A172 (cell line): ENCODE measurements at regions not wholly inside any gene's neighbourhood (a gene's known extent, or its start where the extent isn't known, plus 50 kb on each side); places are given as distances from the start of the nearest gene placed in this dataset.

Experiments used
- DNase-seq: peaks from one replicate; pipeline ENCODE4 v3.0.0-alpha.2; 2015; ENCODE audit warnings: low spot score

- no peak for DNase-seq
These were observed 121.3 kb upstream of the EPHA4 start for GRCh38 chr2:221693365-221693764.

DNA sequence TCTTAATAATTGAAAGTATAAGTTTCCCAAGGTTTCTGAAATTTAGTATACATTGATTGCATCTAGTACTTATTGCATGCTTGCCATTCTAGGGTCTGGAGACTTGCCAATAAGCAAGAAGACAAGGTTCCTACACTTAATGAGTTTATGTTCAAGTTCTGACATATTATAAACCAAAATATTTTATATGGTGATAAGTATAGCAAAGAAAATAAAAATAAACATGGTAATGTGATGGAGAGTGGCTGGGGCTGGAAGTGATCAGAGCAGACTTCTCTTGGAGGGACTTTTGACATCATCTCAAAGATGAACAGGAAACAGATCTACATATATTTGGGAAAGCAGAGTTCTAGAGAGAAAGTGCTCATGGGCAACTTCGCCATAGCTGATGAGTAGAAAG is 119.5 kb upstream of the EPHA4 start:
- DNase-seq = no peak

- DNase-seq = no peak
These were observed 117.0 kb upstream of the EPHA4 start for GRCh38 chr2:221689140-221689539.

DNA sequence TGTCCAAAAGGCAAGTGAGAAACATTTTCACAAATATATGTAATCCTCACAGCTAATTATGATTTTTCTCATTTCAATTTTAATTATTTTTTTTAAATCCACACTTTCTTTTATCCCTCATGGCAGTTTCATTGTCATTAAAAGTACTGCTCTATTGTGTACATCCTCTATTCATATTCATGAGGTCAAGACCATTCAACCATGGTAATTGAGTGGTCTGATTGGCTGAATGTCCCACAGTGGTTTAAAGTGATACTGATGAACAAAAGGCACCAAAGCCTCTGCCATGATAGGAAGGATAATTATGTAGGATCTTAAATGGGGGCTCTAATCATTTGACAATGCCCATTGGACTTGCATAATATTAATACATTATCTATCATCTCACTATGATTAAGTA is 108.4 kb upstream of the EPHA4 start:
- no peak for DNase-seq

- no peak for DNase-seq
These were observed 105.6 kb upstream of the EPHA4 start for GRCh38 chr2:221677688-221678087.

- DNase-seq = no peak
These were observed 104.6 kb upstream of the EPHA4 start for GRCh38 chr2:221676566-221677172.

GRCh38 chr2:221675201-221675908 is 103.3 kb upstream of the EPHA4 start:
- DNase-seq = no peak

GRCh38 chr2:221674446-221674845 is 102.3 kb upstream of the EPHA4 start:
- no peak for DNase-seq

- no peak for DNase-seq
These were observed 101.1 kb upstream of the EPHA4 start for GRCh38 chr2:221673248-221673647.

GRCh38 chr2:221671515-221671914 is 99.4 kb upstream of the EPHA4 start:
- DNase-seq = peak; percentile 32

- no peak for DNase-seq
These were observed 90.7 kb upstream of the EPHA4 start for GRCh38 chr2:221662689-221663391.

DNA sequence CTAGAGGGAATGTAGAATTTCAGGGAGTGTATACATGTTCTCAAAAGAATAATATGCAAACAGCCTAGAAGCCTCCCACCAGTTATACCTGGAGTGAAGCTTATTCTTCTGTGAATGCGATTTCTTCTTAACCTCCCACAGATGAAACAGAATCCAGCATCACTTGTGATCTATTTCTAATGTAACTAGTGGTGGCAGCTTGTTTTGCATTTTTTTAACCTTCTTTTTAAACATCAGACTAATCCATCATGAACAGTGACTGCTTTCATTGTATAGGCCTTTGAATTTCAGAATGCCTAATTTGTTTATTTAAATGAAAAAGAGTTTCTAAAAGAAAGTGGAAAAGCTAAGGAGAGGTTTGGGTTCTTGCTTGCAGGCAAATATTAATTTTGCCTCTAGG is 85.7 kb upstream of the EPHA4 start:
- DNase-seq = no peak

DNA sequence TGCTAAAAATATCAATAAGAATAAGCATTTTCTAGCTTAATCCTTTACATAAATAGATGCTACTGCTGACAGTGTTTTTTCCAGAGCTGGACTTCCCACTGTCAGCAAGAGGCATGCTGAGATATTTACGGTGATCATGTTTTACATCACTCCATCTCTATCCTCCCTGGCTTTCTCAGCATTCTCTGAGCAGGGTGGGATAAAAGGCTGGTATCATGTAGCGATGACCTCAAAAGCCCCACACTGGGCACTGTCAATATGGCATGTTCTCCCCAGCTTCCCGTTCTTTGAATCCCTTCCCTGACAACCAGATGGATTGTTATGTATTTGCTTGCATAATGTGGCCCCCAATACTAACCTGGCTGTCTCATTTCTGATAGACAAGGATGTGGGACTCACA is 83.2 kb upstream of the EPHA4 start:
- no peak for DNase-seq

DNA sequence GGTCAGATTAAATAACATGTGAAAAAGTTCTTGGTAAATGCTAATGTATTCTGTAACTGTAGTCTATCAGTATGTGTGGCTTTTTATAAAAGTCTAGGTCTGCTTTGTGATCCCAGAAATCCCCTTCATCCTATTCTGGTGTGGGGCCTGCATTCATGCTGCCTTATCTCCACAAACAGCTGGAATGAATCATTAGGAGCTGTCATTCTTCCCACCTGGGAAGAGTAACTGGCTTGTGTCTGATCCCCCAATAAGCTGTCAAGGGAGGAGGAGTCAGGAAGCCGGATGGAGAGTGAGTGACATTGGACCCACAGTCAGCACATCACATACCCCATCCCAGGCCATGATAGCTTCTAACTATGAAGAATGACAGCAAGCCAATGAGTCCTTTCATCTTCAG is 81.1 kb upstream of the EPHA4 start:
- no peak for DNase-seq

DNA sequence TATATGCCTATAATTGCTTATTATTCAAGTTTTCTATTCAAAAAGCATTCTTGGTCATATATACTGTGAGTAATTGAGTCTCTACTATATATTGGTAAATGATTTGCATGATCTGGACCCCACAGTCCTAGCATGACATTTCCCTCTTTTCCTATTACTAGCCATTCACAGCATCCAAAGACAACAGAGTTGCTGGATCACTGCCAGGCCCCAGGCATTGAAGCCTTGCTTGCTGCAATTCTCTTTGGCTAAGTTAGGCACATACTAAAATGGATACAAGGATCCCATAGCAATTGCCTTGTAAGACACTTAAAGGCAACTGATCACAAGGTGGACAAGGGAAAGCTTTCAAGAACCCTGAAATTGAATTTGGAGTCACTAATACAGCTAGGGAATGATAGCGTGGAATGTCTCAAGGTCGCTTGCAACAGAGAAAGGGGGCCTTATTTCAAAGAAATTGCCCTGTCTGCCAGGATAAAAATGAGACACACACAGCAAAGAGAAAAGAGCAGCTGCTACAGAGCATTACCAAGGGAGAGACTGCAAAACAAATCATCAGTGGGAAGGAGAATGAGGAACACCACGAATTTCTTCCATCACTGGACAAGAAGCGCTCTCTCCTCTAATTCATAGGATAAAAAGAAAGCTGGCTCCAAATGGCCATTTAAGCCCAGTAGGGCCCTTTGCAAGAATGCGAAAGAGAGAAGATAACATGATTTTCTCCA is 77.1 kb upstream of the EPHA4 start:
- DNase-seq = no peak

DNA sequence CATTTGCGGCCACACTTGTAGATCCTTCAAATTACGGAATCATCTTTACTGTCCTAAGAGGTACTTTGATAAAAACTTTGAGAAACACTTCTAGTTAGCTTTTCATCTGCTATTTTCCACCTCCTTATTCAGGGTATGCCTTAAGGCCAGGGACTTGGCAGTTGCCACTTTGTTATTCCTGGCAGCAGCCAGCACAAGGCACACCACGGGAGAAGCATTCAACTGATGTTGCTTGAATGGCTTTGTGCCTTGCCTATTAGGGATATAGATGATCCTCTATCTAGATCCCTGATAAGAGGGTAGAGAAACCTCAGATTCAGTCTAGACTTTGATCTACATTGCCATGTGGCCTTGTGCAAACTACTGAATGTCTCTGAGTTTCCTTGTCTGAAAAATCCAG is 70.3 kb upstream of the EPHA4 start:
- DNase-seq = no peak

DNA sequence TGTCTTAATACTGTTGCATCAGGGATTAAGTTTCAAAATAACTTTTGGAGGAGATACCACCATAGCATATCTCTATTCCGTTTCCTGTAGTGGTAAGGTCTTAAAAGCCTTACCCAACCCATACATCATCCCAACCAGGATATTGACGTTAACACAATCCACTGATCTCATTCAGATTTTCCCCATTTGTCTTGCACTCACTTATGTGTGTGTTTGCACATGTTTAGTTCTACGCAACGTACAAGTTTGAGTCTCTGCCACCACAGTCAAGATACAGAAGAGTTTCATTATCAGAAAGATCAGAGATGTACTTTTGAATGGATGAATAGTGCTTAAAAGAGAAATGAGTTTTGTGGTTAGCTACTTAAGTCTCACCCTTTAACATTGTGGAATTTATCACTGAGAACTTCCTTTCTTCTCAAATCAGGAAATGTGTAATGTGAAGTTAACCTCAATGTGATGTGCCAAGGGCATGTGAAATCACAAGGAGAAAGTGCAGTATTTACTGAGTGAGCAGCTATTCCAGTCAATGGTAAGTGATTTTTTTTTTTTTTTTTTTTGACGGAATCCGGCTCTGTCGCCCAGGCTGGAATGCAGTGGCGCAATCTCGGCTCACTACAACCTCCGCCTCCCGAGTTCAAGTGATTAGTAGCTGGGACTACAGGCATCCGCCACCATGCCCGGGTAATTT is 69.2 kb upstream of the EPHA4 start:
- peak; percentile 92 for DNase-seq

- DNase-seq = no peak
These were observed 68.6 kb upstream of the EPHA4 start for GRCh38 chr2:221640686-221641085.

DNA sequence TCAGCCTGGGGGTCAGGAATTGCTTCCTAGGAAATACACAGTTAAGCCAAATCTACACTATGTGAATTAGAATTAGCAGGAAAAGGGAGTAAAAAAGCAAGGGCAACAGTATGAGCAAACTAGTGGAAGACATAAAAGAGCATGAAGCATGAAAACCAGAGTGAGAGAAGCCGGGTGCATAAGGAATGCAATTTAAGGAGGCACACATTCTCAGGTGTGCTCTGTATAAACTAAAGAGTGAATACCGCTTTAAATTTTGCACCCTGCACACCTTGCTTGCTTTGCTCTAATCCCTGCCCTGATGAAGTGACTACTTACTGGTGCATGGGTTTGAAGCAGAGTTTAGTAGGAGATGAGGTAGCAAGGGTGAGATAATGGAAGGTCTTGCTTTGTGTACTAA is 65.7 kb upstream of the EPHA4 start:
- no peak for DNase-seq

GRCh38 chr2:221635949-221636348 is 63.8 kb upstream of the EPHA4 start:
- peak; percentile 42 for DNase-seq

DNA sequence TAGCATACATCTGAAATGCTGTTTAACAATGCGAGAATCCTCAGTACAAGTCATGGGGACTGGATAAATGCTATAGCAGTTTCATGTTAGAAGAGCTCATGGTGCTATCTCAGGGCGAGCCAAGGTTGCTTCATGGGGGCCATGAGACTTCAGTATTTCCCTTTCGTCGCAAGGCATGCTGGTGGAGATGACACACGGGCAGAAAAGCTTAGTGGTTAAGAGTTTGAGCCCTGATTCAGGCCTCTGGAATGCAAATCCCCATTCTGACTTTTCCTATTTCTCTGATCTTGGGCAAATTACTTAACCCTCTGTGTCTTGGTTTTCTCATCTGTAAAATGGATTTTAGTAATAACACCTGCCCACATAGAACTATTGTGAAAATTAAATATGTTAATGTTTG is 57.4 kb upstream of the EPHA4 start:
- peak; percentile 92 for DNase-seq

DNA sequence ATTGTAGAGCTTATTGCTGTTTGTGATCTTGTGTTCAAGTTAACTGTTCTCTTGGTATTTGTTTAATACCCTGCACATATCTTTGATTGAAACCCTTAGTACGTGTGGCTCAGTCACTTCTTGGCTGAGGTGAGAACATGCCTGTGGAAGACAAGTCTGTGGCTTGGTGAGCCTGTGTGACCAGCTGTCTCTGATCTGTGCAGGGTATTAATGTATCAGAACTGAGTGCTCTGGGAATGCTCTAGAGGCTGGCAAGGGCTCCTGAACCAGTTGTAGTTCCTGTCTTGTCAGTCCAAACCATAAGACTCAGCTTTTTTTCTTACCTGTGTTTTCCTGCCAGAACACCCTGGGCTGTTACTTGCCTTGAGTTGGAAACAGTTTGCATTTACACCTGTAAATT is 52.4 kb upstream of the EPHA4 start:
- no peak for DNase-seq
